ENCODE measurements at regions not wholly inside any gene's neighbourhood (a gene's known extent, or its start where the extent isn't known, plus 50 kb on each side); places are given as distances from the start of the nearest gene placed in this dataset.

- H3K27ac ChIP-seq: no peak overlapping the region
- H3K27me3 ChIP-seq: no peaks in the 10 kb centered on the region
- peaks cover 0 to under 1% of the 10 kb centered on the region in 2 donors for H3K9me3 ChIP-seq
- no peak overlapping the region for H3K4me3 ChIP-seq
- intact Hi-C loops (cut with DNase I): no loop called here
- no peak for DNase-seq (ENCODE audit: low spot score in 2 of 2)
- TF ChIP-seq CTCF (IDR thresholded peaks at IDR 0.05): no peak
- no peaks in the 10 kb centered on the region for H3K36me3 ChIP-seq
- H3K4me1 ChIP-seq: no peaks in the 10 kb centered on the region
Measured at GRCh38 chr9:27784847-27785713, 211.8 kb upstream of the C9orf72 start.

- Histone ChIP-seq H3K4me3 (no peak overlapping the region), H3K27ac (no peak overlapping the region), H3K36me3 (no peaks in the 10 kb centered on the region), H3K4me1 (no peaks in the 10 kb centered on the region), H3K27me3 (no peaks in the 10 kb centered on the region), H3K9me3 (no peaks in the 10 kb centered on the region)
- no peak for DNase-seq (ENCODE audit: low spot score in 2 of 2)
- no peak for TF ChIP-seq CTCF (IDR thresholded peaks at IDR 0.05)
- intact Hi-C loops (cut with DNase I): no loop called here
Measured at GRCh38 chr9:27785714-27786100, 212.4 kb upstream of the C9orf72 start.

- H3K9me3 ChIP-seq: no peaks in the 10 kb centered on the region
- no peak overlapping the region for H3K4me3 ChIP-seq
- H3K27ac ChIP-seq: no peak overlapping the region
- intact Hi-C loops (cut with DNase I): no loop called here
- no peak for TF ChIP-seq CTCF (IDR thresholded peaks at IDR 0.05)
- no peak for DNase-seq (ENCODE audit: low spot score in 2 of 2)
- no peaks in the 10 kb centered on the region for H3K4me1 ChIP-seq
- no peaks in the 10 kb centered on the region for H3K36me3 ChIP-seq
- H3K27me3 ChIP-seq: no peaks in the 10 kb centered on the region
Measured at GRCh38 chr9:27787891-27788290, 214.6 kb upstream of the C9orf72 start.

- Histone ChIP-seq H3K4me3 (no peak overlapping the region), H3K36me3 (no peaks in the 10 kb centered on the region), H3K27ac (no peak overlapping the region), H3K4me1 (no peaks in the 10 kb centered on the region), H3K27me3 (no peaks in the 10 kb centered on the region), H3K9me3 (no peaks in the 10 kb centered on the region)
- intact Hi-C loops (cut with DNase I): no loop called here
- no peak for TF ChIP-seq CTCF (IDR thresholded peaks at IDR 0.05)
- no peak for DNase-seq (ENCODE audit: low spot score in 2 of 2)
Measured at GRCh38 chr9:27791311-27791710, 218.0 kb upstream of the C9orf72 start.

- no peaks in the 10 kb centered on the region for H3K9me3 ChIP-seq
- intact Hi-C loops (cut with DNase I): no loop called here
- H3K4me3 ChIP-seq: no peak overlapping the region
- H3K4me1 ChIP-seq: no peaks in the 10 kb centered on the region
- no peak for TF ChIP-seq CTCF (IDR thresholded peaks at IDR 0.05)
- no peaks in the 10 kb centered on the region for H3K27me3 ChIP-seq
- no peak overlapping the region for H3K27ac ChIP-seq
- DNase-seq (ENCODE audit: low spot score in 2 of 2): no peak
- H3K36me3 ChIP-seq: no peaks in the 10 kb centered on the region
Measured at GRCh38 chr9:27792971-27793689, 219.8 kb upstream of the C9orf72 start.

Measured in ascending aorta (tissue), 2 donors.